D721Med (cell line): ENCODE measurements at regions not wholly inside any gene's neighbourhood (a gene's known extent, or its start where the extent isn't known, plus 50 kb on each side); places are given as distances from the start of the nearest gene placed in this dataset.

ENCODE experiments used
- DNase-seq: peaks from one replicate; pipeline ENCODE4 v3.0.0; 2011; ENCODE audit warnings: low spot score; ENCODE audit not compliant: insufficient read length
- FAIRE-seq: peaks from 2 replicates; lab custom pipeline; 2011; peaks lifted over from hg19 to GRCh38; lab: Jason Lieb, UNC
- TF ChIP-seq, protein P1 (sequence below): IDR thresholded peaks from 2 replicates; pipeline ENCODE4 v1.5.1; 2012; ENCODE audit warnings: mild to moderate bottlenecking, control low read depth; ENCODE audit not compliant: insufficient read depth; ENCODE audit errors: missing control alignments

DNA sequence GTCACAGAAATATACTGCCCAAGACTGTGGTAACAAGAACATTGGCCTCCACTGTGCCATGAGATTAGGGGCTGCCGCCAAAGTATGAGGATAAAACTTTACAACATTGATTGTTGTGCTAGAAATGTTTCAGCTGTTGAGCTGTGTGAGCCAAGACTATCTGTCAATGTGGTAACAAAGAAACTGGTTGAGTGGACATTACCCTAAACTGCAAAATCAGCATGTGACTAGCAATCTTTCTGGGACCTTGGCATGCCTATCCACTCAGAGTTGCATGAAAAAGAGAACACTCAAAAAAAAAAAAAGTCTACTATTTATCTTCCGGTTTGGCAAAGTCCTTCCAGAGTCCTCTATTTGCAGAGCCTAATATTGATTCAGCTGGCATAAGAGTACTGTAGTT is 605.6 kb upstream of the CNTNAP2 start:
- FAIRE-seq, result no peak

DNA sequence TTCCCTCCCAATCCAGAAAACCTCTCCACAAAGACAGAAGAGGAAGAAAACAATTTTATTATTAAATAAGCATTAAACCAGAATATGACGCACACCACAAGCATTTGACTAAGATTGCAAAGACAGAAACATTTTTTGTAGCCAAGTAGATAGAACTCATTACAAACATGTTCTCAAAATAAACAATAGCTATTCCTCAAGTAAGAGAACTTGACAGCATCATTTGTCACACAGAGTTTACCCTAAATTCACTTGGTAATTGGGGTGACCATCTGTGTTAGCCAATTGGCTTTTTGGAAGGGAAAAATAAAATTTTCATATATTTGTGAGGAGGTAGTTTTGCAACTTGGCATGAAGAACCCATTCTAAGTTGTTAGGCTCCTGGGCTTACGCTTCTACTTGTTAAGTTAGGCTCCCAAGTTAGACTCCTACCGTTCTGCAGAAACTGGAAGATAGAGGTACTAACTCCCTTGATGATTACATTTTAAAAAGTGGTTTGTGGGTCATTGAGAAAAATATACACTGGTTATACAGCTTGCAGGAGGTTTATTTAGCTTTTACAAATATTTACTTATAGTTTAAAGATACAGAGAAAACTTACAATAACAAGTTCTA is 618.6 kb upstream of the CNTNAP2 start:
- TF ChIP-seq, protein P1, sequence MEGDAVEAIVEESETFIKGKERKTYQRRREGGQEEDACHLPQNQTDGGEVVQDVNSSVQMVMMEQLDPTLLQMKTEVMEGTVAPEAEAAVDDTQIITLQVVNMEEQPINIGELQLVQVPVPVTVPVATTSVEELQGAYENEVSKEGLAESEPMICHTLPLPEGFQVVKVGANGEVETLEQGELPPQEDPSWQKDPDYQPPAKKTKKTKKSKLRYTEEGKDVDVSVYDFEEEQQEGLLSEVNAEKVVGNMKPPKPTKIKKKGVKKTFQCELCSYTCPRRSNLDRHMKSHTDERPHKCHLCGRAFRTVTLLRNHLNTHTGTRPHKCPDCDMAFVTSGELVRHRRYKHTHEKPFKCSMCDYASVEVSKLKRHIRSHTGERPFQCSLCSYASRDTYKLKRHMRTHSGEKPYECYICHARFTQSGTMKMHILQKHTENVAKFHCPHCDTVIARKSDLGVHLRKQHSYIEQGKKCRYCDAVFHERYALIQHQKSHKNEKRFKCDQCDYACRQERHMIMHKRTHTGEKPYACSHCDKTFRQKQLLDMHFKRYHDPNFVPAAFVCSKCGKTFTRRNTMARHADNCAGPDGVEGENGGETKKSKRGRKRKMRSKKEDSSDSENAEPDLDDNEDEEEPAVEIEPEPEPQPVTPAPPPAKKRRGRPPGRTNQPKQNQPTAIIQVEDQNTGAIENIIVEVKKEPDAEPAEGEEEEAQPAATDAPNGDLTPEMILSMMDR, result no peak
- DNase-seq, result no peak
- FAIRE-seq, result no peak

More for the DNA sequence above, 605.6 kb upstream of the CNTNAP2 start:
- TF ChIP-seq, protein P1, result no peak
- DNase-seq, result no peak

DNA sequence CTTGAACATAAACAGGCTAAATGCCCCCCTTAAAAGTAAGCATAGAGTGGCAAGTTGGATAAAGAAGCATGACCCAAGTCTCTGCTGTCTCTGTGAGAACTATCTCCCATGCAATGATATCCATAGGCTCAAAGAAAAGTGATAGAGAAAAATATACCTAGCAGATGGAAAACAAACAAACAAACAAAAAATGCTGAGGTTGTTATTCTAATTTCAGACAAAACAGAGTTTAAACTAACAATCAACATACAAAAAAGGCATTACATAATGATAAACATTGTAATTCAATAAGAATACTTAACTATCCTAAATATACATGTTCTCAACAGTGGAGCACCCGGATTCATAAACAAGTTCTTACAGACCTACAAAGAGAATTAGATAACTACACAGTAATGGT is 626.2 kb upstream of the CNTNAP2 start:
- no peak for FAIRE-seq

DNA sequence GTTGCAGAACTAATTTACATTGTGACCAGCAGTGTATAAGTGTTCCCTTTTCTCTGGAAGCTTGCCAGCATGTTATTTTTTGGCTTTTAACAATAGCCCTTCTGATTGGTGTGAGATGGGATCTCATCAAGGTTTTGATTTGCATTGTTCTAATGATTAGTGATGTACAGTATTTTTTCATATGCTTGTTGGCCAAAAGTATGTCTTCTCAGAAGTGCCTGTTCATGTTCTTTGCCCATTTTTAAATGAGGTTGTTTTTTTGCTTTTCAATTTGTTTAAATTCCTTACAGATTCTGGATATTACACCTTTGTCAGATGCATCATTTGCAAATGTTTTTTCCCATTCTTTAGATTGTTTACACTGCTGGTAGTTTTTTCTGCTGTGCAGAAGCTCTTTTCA is 627.0 kb upstream of the CNTNAP2 start:
- FAIRE-seq (no peak), DNase-seq (no peak)
- TF ChIP-seq, protein P1, result no peak

More for the DNA sequence above, 626.2 kb upstream of the CNTNAP2 start:
- no peak for DNase-seq
- TF ChIP-seq, protein P1, result no peak

DNA sequence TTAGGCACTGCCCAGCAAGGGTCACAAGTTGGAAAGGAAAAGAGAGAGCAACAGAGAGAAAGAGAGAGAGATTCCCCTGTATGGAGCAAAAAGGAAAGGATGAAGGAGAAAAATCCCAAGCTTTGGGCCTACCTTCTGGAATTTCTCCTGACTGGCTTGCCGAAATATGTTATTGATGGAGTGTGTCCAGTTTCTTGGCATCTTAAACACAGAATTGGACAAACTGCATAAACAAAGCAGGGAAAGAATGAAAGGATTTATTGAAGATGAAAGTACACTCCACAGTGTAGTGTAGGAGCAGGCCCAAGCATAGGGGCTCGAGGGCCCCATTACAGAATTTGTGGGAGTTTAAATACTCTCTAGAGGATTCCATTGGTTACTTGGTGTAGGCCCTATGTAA is 627.8 kb upstream of the CNTNAP2 start:
- TF ChIP-seq, protein P1, result no peak
- DNase-seq (no peak), FAIRE-seq (no peak)

DNA sequence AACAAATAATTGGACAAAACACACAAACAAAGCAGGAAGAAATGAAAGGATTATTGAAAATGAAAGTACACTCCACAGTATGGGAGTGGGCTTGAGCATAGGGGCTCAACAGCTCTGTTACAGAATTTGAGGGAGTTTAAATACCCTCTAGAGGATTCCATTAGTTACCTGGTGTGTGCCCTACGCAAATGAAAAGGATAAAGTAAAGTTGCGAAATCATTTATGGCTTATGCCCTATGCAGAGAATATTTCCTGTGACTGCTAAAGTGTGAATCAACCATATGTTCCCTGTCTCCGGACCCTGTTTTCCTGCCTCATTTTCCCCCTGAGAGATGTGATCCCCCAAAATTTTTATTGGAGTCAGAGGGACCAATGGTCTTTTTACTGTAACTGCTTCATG is 634.6 kb upstream of the CNTNAP2 start:
- DNase-seq (no peak), FAIRE-seq (no peak)
- TF ChIP-seq, protein P1, result no peak

DNA sequence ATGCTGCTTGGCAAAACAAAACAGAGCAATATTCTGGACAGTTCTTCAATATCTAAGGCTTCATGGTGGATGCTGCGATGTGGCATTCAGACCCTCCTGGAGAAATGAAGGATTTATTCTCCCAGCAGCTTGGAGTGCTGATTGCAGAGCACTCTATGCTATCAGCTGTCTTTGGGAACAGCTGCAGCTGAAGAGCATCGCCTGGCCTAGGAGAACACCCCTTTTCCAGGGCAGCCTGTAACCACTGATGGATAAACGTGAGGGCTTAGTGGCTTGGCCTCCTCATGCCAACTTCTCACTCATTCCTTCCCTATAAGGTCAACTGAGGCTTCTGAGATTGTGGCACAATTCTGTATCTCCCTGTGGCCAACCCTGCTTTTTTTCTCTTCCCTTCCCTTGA is 638.1 kb upstream of the CNTNAP2 start:
- DNase-seq (no peak), FAIRE-seq (no peak)

More for the DNA sequence above, 638.1 kb upstream of the CNTNAP2 start:
- TF ChIP-seq, protein P1, result no peak
